ENCODE measurements at regions not wholly inside any gene's neighbourhood (a gene's known extent, or its start where the extent isn't known, plus 50 kb on each side); places are given as distances from the start of the nearest gene placed in this dataset.
"Not testable (repeated sequence)": the region's sequence is repeated elsewhere in the genome, so short reads cannot be mapped to it uniquely, and the experiment has no call there.

DNA sequence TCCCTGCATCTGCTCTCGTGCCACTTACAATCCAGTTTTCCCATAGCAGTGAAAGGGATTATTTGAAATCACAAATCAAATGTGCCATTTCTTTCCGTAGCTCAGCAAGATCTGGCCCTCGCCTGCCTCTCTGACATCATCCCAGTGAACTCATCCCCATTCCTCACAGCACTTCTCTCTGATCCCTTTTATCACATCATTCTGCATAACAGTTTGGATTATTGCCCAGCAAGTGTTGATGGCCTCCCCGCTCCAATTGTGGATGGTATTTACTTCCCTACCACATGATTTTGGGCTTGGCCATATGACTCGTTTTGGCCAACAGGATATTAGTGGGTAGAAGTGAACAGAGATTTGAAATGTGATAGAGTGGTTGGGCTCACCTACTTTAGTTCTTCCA is 185.0 kb downstream of the NPIPA7 start:
- DNase-seq = not testable (repeated sequence)

DNA sequence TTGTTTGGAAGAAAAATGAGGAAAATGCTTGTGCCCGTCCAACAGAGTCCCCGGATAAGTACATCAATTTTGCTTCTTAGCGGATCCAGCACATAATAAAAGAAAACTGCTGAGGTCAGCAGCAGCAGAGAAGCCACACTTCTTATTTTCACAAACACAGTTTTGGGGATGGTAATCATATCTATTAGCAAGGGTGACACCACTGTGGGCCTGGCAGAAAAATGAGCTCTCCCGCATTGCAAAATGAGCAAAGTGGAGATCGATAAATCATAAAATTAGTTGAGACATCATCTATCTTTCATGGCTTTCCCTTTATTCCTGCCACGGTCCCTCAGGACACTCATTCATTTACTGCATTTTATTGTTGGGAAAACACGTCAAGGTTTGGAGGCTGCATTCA is 186.4 kb downstream of the NPIPA7 start:
- not testable (repeated sequence) for DNase-seq

DNA sequence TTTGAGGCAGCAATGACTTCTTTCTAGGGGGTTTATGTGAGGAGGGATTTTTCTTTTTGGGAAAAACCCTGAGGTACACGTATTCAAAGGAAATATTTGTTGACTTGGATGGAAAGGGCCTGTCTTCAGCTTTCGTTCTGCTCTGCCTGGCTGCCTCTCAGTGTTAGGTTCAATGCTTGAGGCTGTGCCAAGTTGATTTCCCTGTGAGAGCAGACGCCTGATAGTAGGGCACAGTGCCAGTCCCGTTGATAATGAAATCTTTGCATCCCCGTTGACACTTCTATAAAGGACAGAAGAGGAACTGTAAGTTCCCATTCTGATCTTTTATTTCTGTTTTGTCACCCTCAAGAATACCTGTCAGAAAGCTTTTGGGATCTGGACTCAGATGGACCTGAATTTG is 191.1 kb downstream of the NPIPA7 start:
- DNase-seq = not testable (repeated sequence)

DNA sequence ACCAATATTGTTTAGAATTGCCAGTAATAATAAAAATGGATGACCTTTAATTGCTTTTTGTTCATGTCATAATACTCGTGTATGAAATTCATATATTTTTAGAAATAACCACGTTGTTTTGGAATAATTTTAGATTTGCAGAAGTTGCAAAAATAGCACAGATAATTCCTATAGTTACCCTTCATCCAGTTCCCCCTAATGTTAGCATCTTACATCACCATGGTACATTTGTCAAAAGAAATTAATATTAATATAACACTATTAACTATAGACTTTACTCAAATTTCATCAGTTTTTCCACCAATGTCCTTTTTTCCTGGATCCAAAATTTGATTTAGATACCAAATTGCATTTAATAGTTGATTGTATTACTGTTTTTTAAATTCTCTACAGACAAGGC is 191.9 kb downstream of the NPIPA7 start:
- not testable (repeated sequence) for DNase-seq

DNA sequence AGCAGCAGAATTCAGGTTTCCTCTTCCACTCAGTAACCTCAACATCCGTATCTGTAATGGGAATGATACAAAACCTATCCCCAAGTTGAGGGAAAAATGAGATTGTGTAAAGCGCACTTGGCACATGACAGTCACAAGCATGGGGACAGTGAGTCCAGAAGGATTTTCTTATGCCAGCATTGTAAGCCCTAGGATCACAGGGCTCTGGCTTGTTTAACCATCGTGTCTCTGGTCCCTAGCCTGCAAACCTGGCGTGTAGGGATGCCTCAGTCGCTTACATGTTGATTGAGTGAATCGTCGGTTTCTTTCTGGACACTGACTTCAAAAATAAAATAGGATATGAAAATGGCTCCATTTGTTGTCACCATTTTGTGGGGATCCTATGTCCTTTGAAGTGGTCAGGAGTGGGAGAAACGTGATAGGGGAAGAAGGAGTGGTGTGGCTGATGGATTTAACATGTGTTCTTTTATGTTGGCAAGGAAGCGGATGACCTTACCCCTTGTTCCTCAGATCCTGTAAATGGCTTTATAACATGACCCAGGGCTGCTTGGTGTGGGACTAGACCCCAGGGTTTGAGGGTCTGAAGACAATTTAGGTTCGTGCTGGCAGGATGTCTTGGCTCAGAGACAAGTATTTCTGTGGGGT is 193.3 kb downstream of the NPIPA7 start:
- not testable (repeated sequence) for DNase-seq

DNA sequence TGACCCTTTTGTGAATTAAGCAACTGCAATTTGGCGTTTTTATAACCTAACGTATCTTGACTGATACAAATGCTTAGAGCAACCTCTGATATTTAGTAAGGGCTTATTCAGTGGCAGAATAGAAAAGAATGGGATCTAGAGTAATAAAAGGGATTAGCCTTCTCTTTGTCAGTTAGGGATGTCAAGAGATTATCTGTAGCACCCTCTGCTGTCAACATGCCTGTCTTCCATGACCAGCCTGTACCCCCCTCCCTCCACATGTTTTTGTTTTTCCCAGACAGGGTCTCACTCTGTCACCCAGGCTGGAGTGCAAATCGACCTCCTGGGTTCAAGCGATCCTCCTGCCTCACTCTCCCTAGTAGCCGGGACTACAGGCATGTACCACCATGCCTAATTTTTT is 198.1 kb downstream of the NPIPA7 start:
- DNase-seq = not testable (repeated sequence)

DNA sequence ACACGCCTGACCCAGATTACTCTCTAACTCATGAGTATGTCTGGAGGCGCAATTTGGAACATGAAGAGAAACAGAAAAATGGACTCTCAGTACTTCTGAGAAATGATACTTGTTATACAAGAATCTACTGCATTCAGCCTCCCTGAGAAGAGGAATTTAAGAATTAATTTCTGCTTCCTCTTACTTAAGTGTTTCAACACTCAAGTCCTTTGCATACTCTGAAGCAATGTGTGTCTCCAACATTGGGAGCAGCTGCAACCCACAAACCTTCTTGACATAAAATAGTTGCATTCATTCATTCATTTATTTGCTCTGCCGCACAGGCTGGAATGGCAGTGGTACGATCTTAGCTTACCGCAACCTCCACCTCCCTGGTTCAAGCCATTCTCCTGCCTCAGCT is 199.8 kb downstream of the NPIPA7 start:
- no peak for DNase-seq

DNA sequence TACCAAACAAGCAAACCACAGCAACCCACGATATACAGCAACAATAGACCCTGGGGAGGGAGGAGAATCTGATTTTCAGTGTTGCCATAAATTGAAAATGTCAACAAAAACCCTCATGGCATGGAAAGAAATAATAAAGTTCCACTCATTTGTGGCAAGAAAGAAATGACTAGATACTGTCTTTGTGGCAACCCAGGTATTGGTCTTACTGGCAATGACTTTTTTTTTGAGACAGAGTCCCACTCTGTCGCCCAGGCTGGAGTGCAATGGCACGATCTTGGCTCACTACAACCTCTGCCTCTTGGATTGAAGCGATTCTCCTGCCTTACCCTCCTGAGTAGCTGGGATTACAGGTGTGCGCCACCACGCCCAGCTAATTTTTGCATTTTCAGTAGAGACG is 204.0 kb downstream of the NPIPA7 start:
- DNase-seq = not testable (repeated sequence)

DNA sequence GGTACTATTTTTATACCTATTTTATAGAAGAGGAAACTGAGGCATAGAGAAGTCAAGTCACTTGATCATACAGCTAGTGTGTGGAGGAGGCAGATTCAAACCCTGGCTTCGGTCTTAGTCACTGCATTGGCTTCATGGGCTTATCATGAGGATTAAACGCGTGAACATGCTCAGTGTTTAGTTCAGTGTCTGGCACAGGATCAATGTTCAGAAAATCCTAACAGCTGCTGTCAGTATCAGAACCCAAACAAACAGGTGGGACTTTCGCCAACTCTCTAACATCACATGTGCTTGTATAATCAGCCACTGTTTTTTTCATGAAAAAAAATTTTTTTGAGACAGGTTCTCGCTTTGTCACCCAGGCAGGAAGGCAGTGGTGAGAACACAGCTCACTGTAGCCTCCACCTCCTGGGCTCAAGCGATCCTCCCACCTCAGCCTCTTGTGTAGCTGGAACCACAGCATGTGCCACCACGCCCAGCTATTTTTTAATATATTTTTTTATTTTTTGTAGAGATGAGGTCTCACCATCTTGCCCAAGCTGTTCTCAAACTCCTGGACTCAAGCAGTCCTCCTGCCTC is 207.2 kb downstream of the NPIPA7 start:
- DNase-seq = not testable (repeated sequence)

DNA sequence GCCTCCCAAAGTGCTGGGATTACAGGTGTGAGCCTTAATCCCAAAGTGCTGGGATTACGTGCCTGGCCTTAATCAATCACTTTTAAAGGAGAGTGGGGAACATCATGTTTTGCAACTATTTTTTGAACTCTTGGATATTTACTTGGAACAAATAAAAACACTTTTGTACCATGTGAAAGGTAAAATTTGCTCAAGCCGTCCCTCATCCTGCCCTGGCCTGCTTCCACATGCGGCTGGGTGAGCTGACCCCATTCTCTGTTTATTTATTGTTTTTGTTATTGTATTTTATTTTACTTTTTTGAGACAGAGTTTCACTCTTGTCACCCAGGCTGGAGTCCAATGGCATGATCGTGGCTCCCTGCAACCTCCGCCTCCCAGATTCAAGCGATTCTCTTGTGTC is 208.0 kb downstream of the NPIPA7 start:
- not testable (repeated sequence) for DNase-seq

DNA sequence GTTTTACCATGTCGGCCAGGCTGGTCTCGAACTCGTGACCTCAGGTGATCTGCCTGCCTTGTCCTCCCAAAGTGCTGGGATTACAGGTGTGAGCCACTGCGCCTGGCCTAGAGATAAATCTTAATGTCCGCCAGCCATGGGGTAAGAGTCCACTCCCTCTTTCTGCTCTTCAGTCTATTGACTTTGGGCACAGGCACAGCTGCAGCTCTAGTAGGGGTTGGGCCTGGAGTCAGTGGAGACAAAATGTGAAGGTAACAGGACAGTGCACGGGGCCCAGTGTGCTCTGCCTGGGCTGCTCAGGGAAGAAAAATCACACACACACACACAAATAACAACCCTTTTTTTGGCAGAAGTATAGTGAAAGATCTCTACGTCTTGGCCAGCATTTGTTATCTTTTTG is 209.5 kb downstream of the NPIPA7 start:
- DNase-seq = not testable (repeated sequence)

DNA sequence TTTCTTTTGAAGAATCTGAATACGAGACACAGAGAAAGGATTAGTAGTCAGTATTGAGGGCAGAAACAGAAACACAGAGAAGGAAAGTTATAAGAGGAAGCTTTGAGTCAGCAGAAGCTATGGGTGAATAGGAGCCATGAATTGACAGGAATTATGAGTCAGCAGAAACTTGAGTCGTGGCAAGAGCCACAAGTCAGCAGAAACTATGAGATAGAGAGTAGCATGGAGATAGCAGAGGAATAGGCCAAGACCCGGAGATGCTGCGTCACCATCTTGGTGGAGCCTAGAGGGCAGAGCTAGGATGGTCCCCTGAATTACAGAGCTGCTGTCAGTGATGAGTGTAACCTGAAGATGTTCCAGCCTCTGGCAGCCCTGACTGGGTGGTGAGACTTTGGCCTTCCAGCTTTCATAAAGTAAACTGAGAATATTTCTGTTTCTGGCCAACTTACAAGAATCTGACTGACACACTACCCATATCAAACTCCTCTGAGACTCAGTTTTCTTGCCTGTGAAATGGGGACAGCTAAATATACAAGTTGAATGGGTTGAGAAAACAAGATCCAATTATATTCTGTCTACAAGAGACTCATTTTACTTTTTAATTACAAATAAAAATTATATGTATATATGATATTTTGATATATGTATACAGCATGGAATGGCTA is 211.8 kb downstream of the NPIPA7 start:
- DNase-seq = not testable (repeated sequence)

DNA sequence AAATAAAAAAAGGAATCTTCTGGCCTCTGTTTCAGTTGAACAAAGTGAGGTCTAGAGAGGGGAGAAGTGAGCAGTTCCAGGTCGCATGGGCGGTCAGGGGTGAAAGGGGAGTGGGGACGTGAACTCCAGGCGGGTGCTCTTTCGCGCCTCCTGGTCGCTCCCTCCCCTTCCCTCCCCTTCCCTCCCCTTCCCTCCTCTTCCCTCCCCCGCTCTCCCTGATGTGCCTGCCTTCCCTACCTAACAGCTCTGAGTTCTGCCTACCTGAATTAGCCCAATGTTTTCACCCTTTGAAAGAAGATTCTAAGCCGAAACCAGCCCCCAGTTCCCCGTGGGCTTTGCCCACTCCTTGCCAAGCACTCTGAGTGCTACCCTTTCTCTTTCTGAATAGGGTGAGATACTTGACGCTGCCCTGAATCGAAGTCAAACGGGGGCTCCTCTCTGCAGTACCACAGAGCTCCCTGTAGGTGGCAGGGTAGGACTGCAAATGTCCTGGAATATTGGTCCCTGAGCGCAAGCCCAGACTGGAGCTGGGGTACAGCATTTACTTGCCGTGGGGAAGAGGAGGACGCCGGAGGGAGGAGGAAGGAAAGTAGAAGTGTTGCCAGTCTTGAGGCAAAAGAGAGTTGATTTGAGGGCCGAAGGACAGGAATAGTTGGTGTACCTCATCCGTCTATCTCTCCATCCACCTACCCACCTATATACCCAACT is 214.4 kb downstream of the NPIPA7 start:
- DNase-seq = not testable (repeated sequence)

DNA sequence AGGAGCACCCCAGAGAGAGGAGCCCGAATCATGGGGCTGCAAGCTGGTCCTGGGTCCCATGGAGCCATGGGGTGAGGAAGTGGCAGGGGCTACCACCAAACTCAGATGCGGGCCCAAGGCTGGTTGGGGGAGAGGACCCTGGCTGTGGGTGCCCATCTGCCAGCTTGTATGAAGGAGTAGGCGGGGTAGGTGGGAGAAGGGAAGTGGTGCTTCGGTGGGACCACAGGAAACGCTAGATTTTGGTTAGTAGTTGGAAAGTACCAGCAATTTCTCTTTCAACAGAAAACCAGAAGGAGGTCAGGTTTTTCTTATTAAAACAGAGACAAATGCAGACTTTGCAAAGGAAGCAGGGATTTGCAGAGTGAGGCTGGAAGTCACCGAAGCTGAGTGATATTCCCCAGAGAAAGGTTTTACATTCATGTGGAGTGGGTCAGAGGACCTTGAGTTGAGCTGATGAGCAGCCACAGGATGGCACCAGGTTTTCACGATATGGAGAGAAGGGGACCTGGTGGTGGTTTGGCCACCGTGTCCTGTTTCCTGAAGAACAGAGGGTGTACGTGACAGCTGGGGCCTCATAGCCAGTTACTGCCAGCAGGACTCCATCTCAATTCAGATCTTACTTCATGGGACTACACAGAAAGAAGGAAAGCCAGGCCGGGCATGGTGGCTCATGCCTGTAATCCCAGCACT is 216.2 kb downstream of the NPIPA7 start:
- not testable (repeated sequence) for DNase-seq

DNA sequence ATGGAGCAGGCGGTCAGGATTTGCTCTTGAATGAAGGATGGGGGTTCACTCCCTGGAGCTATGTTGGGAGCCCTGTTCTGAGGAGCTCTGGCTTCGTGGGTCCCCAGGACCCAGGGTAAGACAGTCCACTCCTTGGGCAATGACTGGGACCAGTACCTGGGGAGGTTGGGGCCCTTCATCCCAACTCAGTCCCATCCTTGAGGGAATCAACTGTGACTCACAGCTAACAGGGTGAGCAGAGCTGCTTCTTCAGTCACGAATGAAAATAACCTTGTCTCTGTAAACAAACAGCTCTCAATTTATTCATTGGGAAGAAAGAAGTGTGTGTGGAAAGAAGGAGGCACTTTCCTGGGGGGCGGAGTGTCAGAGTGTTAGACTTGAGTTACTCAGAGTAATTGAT is 222.3 kb downstream of the NPIPA7 start:
- DNase-seq = not testable (repeated sequence)

DNA sequence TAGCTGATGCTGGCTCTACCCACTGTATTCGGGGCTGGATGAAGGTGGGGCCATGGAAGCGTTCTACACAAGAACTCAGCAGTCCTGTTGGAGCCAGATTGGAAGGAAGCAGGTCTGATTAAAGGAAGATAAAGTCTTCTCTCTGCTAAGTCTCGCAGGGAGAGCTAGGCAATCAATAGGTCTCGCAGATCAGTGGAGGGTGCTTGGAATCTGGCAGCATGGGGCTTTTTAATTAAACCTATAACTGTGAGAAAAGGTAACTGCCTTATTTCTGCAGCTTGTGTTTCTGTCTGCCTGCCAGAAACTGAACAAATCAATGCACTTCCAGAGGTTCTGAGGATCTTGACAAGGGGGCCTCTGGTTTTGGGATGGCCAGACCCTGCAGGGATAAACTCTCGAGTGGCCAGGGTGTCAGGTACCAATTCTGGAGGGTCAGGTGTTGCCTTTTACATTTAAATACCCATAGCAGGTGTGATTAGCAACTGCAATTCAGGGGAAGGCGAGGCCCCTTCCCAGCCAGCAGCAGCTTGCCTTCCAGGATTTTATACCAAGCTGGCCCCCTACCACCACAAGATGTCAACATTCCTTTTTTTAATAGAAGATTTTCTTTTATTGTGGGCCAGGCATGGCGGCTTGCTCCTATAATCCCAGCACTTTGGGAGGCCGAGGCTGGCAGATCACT is 228.6 kb downstream of the NPIPA7 start:
- DNase-seq = not testable (repeated sequence)

DNA sequence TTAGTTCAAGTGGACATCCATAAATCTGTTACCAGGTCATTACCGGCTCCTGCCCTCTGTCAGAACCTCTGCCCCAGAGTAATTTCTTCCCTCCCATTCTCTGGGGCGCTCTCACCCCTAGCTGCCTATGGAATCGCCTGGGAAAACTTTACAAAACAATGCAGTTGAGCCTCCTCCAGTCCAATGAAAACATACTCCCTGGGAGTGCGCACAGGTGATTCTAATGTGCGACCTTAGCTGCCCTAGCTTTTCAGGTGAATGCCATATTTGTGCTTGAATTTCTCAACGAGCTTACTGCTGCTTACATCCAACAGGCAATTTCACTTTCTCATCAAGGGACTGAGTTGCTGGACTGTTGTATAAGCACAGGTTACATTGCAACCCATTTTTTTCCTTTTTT is 230.7 kb downstream of the NPIPA7 start:
- not testable (repeated sequence) for DNase-seq

DNA sequence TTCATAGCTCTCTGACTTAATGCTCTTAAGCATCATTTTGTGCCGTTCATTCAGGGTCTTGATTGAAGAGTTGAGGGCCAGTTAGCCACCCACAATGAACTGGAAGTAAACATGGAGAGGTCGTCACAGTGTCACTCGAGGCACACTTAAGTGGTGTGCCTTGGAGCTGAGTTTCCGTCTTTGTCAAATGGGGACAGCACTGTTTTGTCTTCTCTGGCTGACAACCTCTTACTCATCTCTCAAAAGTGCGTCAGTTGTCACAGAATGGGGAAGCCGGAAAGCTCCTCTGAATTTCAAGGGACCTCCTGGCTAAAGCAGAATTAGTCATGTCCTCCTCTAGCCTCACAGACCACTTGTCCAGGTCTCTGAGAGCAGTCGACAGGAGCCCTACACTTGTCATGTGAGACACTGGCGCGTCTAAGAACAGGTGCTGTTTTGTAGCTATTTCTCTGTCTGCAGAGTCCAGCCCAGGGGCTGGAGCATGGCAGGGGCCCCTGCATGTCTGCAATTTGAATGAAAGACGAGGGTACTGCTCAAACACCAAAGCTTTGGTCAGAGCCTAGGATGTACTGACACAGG is 231.5 kb downstream of the NPIPA7 start:
- not testable (repeated sequence) for DNase-seq

DNA sequence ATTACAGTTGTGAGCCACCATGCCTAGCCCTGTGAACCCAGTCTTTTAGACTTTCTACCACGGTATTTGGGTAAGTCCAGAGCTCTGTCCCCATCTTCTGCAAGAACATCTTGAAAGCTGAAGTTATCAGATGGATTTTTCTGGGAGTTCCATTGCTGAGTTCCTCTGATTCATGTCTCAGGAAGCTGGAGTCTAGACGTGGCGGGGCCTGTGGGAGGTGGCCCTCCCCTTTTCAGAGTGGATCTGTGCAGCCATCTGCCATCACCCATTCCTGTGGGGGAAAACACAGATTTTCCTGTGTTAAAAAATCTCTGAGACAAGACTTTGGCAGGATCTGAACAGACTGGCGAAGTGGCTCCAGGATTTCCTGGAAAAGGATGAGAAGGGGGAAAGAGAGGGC is 234.3 kb downstream of the NPIPA7 start:
- not testable (repeated sequence) for DNase-seq

DNA sequence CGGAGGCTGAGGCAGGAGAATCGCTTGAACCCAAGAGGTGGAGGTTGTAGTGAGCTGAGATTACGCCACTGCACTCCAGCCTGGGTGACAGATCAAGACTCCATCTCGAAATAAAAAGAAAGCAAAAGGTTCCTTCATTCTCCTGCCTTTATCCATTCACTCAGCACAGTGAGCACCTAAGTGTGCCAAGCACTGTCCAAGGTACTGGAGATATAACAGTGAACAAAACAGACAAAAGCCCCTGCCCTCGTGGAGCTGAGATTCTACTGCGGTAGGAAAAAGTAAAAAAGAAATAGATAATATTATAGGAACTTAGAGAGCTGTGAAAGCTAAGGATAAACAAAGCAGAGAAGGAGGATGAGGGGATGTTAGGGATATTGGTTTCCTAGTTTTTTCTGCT is 235.5 kb downstream of the NPIPA7 start:
- not testable (repeated sequence) for DNase-seq

DNA sequence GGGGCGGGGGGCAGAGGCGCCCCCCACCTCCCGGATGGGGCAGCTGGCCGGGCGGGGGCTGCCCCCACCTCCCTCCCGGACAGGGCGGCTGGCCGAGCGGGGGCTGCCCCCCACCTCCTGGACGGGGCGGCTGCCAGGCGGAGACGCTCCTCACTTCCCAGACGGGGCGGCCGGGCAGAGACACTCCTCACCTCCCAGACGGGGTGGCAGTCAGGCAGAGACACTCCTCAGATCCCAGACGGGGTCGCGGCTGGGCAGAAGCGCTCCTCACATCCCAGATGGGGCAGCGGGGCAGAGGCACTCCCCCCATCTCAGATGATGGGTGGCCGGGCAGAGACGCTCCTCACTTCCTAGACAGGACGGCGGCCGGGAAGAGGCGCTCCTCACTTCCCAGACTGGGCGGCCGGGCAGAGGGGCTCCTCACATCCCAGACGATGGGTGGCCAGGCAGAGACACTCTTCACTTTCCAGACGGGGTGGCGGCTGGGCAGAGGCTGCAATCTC is 240.1 kb downstream of the NPIPA7 start:
- not testable (repeated sequence) for DNase-seq

DNA sequence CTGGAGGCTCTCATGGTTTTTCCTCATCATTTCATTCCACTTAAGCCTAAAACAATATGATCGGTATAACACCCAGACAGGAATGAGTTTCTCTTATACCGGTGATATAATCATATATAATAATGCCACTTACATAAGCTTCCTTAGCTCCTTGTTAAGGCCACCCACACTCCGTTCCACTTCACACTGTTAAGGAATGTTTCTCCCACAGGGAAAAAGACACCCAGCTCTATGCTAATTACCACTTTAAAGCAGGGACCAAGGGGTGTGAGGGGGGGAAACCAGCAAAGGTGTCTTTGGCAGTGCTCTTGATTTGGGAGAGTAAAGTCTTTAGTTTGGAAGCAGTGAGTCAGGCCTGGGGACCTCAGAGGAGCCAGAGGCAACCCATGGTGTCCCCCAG is 245.4 kb downstream of the NPIPA7 start:
- DNase-seq = not testable (repeated sequence)
